H9 (cell line): ENCODE measurements at regions not wholly inside any gene's neighbourhood (a gene's known extent, or its start where the extent isn't known, plus 50 kb on each side); places are given as distances from the start of the nearest gene placed in this dataset.
A peak's percentile ranks its signal among the peaks of the same experiment; 100 is the strongest.

Source experiments
- DNase-seq: peaks from one replicate; pipeline ENCODE4 v3.0.0-alpha.2; 2017
- H2AFZ ChIP-seq: one replicate; pipeline ENCODE4 v1.6.1; 2013; ENCODE audit warnings: mild to moderate bottlenecking, low read length, control low read depth, moderate library complexity
- H2AK5ac ChIP-seq: 2 replicates; pipeline ENCODE4 v1.6.1; 2013; ENCODE audit warnings: low read length, control low read depth, mixed read lengths; ENCODE audit not compliant: insufficient read length
- H2BK120ac ChIP-seq: one replicate; pipeline ENCODE4 v1.6.1; 2013; ENCODE audit warnings: low read depth, mild to moderate bottlenecking, low read length, control low read depth, inconsistent platforms; ENCODE audit not compliant: poor library complexity, severe bottlenecking
- H2BK12ac ChIP-seq: 2 replicates; pipeline ENCODE4 v1.6.1; 2013; ENCODE audit warnings: low read length, control low read depth, mixed read lengths, low read depth; ENCODE audit not compliant: insufficient read length
- H2BK15ac ChIP-seq: 2 replicates; pipeline ENCODE4 v1.6.1; 2013; ENCODE audit warnings: low read depth, low read length, control low read depth
- H2BK20ac ChIP-seq: one replicate; pipeline ENCODE4 v1.6.1; 2013; ENCODE audit warnings: low read depth, mild to moderate bottlenecking, low read length, control low read depth, inconsistent platforms; ENCODE audit not compliant: poor library complexity, severe bottlenecking
- H2BK5ac ChIP-seq: 2 replicates; pipeline ENCODE4 v1.6.1; 2013; ENCODE audit warnings: low read length, control low read depth, mixed read lengths; ENCODE audit not compliant: insufficient read length
- H3K14ac ChIP-seq: 2 replicates; pipeline ENCODE4 v1.6.1; 2013; ENCODE audit warnings: low read length, control low read depth; ENCODE audit not compliant: insufficient read depth
- H3K18ac ChIP-seq: 2 replicates; pipeline ENCODE4 v1.6.1; 2013; ENCODE audit warnings: low read depth, mild to moderate bottlenecking, mixed read lengths, low read length, control low read depth; ENCODE audit not compliant: insufficient read length
- H3K23ac ChIP-seq: 2 replicates; pipeline ENCODE4 v1.6.1; 2013; ENCODE audit warnings: low read length, control low read depth, mixed read lengths, low read depth; ENCODE audit not compliant: insufficient read length
- H3K23me2 ChIP-seq: 2 replicates; pipeline ENCODE4 v1.6.1; 2013; ENCODE audit warnings: low read depth, mild to moderate bottlenecking, mixed read lengths, low read length, control low read depth; ENCODE audit not compliant: insufficient read length, poor library complexity, severe bottlenecking
- H3K27ac ChIP-seq: 2 replicates; pipeline ENCODE4 v1.5.1; 2013; ENCODE audit warnings: low read length, control low read depth, mixed read lengths, low read depth; ENCODE audit not compliant: insufficient read length
- H3K27me3 ChIP-seq: 2 replicates; pipeline ENCODE4 v1.6.1; 2013; ENCODE audit warnings: low read length, control low read depth, inconsistent platforms; ENCODE audit not compliant: insufficient read depth
- H3K4ac ChIP-seq: 2 replicates; pipeline ENCODE4 v1.6.1; 2013; ENCODE audit warnings: low read depth, mild to moderate bottlenecking, control low read depth, inconsistent platforms, low read length, moderate library complexity
- H3K4me1 ChIP-seq: 2 replicates; pipeline ENCODE4 v1.6.1; 2013; ENCODE audit warnings: low read length, control low read depth, inconsistent platforms; ENCODE audit not compliant: insufficient read depth
- H3K4me2 ChIP-seq: 2 replicates; pipeline ENCODE4 v1.6.1; 2013; ENCODE audit warnings: low read length, control low read depth, mixed read lengths; ENCODE audit not compliant: insufficient read length, insufficient read depth
- H3K56ac ChIP-seq: 2 replicates; pipeline ENCODE4 v1.6.1; 2013; ENCODE audit warnings: low read depth, mild to moderate bottlenecking, mixed read lengths, low read length, control low read depth; ENCODE audit not compliant: insufficient read length
- H3K79me1 ChIP-seq: 2 replicates; pipeline ENCODE4 v1.6.1; 2013; ENCODE audit warnings: low read depth, mild to moderate bottlenecking, moderate library complexity, low read length, control low read depth, inconsistent platforms; ENCODE audit not compliant: insufficient read depth, poor library complexity, severe bottlenecking
- H3K79me2 ChIP-seq: 2 replicates; pipeline ENCODE4 v1.6.1; 2013; ENCODE audit warnings: low read length, control low read depth, inconsistent platforms; ENCODE audit not compliant: insufficient read depth
- H3K9ac ChIP-seq: 2 replicates; pipeline ENCODE4 v1.6.1; 2013; ENCODE audit warnings: low read length, control low read depth, mixed read lengths; ENCODE audit not compliant: insufficient read length; ENCODE audit errors: extremely low read depth
- H3K9me3 ChIP-seq: one replicate; pipeline ENCODE4 v1.6.1; 2013; ENCODE audit warnings: low read depth, low read length, inconsistent platforms; ENCODE audit not compliant: control insufficient read depth
- H3T11ph ChIP-seq: one replicate; pipeline ENCODE4 v1.6.1; 2013; ENCODE audit warnings: mild to moderate bottlenecking, low read length, control low read depth, inconsistent platforms
- H4K20me1 ChIP-seq: one replicate; pipeline ENCODE4 v1.6.1; 2013; ENCODE audit not compliant: control insufficient read depth, insufficient read length, insufficient read depth
- H4K5ac ChIP-seq: 2 replicates; pipeline ENCODE4 v1.6.1; 2013; ENCODE audit warnings: low read depth, mild to moderate bottlenecking, mixed read lengths, low read length, control low read depth; ENCODE audit not compliant: insufficient read length
- H4K8ac ChIP-seq: replicated peaks from 2 replicates; pipeline ENCODE4 v1.6.1; 2013; ENCODE audit warnings: low read length, control low read depth, mixed read lengths, low read depth; ENCODE audit not compliant: insufficient read length
- H4K91ac ChIP-seq: 2 replicates; pipeline ENCODE4 v1.6.1; 2013; ENCODE audit warnings: low read depth, mild to moderate bottlenecking, moderate library complexity, mixed read lengths, low read length, control low read depth; ENCODE audit not compliant: insufficient read length
- H3K27ac Mint-ChIP-seq, 3 experiments: 2 replicates in 2 of 3; 3 replicates in 1 of 3; pipeline ENCODE4 v1.8.0; 2020 to 2021; ENCODE audit warnings: mixed read lengths in 3 of 3, mild to moderate bottlenecking in 1 of 3, moderate library complexity in 1 of 3
- H3K27me3 Mint-ChIP-seq: 2 replicates; pipeline ENCODE4 v1.8.0; 2021; ENCODE audit warnings: low read depth, mild to moderate bottlenecking, moderate library complexity, mixed read lengths
- H3K36me3 Mint-ChIP-seq, 3 experiments: 2 replicates in 2 of 3; 3 replicates in 1 of 3; pipeline ENCODE4 v1.8.0; 2020 to 2021; ENCODE audit warnings: low read depth in 3 of 3, mixed read lengths in 3 of 3; ENCODE audit not compliant: insufficient read depth in 1 of 3
- H3K4me1 Mint-ChIP-seq, 2 experiments: 2 replicates each; pipeline ENCODE4 v1.8.0; 2020; ENCODE audit warnings: mixed read lengths in 2 of 2
- H3K4me3 Mint-ChIP-seq, 2 experiments: 2 replicates in 1 of 2; 3 replicates in 1 of 2; pipeline ENCODE4 v1.8.0; 2020 to 2021; ENCODE audit warnings: mild to moderate bottlenecking in 2 of 2, mixed read lengths in 2 of 2, moderate library complexity in 1 of 2
- H3K9me3 Mint-ChIP-seq, 2 experiments: 2 replicates in 1 of 2; 3 replicates in 1 of 2; pipeline ENCODE4 v1.8.0; 2020; ENCODE audit warnings: mild to moderate bottlenecking in 2 of 2, mixed read lengths in 2 of 2, moderate library complexity in 1 of 2
- WGBS: extraction: QIAGEN DNeasy Blood & Tissue Kit; methylation state at CpG from one replicate; pipeline ENCODE4 v1.1.7; 2013; ENCODE audit warnings: missing lambda C conversion rate, low lambda C conversion rate, mixed read lengths; ENCODE audit not compliant: insufficient read length; ENCODE audit errors: extremely low coverage; 5-methylcytosine and 5-hydroxymethylcytosine counted together
- TF ChIP-seq, protein P1 (sequence below): fragments of 200-600 bp; sonication (generic); conservative IDR thresholded peaks from 3 replicates; pipeline ENCODE4 v1.8.0; 2021; ENCODE audit warnings: antibody characterized with exemption, mild to moderate bottlenecking

DNA sequence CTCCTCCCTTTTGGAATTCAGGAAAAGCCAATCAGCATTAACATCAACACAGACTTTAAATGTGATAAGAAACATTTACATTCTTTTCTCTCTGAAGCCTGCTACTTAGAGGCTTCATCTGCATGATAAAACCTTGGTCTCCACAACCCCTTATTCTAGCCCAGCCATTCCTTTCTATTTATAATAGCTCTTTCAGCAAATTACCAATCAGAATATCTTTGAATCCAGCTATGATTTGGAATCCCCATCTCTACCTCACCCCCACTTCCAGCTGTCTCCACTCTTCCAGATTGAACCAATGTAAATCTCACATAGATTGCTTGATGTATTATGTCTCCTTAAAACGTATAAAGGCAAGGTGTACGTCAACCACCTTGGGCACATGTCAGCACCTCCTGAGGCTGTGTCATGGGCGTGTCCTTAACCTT is 139.7 kb downstream of the TUSC7 start:
- no peak overlapping the region for H3K27ac ChIP-seq

More for the DNA sequence above, 139.7 kb downstream of the TUSC7 start:
- no peaks in the 10 kb centered on the region for H3K79me1 ChIP-seq
- no peak overlapping the region for H3K4ac ChIP-seq
- H2BK20ac ChIP-seq = no peak overlapping the region
- no peak overlapping the region for H4K91ac ChIP-seq
- Mint-ChIP-seq H3K36me3 (peaks cover 11 to 26% (median 19%) of the 10 kb centered on the region in 3 experiments), H3K27me3 (no peaks in the 10 kb centered on the region), H3K27ac (peak overlapping the region; percentile 85 to 98 (median 88)), H3K4me1 (peaks cover 56 to 62% of the 10 kb centered on the region in 2 experiments), H3K4me3 (peak overlapping the region; percentile 21 to 62; a peak in 3 of 5 replicates), H3K9me3 (peaks cover 16 to 20% of the 10 kb centered on the region in 2 experiments)
- TF ChIP-seq, protein P1, sequence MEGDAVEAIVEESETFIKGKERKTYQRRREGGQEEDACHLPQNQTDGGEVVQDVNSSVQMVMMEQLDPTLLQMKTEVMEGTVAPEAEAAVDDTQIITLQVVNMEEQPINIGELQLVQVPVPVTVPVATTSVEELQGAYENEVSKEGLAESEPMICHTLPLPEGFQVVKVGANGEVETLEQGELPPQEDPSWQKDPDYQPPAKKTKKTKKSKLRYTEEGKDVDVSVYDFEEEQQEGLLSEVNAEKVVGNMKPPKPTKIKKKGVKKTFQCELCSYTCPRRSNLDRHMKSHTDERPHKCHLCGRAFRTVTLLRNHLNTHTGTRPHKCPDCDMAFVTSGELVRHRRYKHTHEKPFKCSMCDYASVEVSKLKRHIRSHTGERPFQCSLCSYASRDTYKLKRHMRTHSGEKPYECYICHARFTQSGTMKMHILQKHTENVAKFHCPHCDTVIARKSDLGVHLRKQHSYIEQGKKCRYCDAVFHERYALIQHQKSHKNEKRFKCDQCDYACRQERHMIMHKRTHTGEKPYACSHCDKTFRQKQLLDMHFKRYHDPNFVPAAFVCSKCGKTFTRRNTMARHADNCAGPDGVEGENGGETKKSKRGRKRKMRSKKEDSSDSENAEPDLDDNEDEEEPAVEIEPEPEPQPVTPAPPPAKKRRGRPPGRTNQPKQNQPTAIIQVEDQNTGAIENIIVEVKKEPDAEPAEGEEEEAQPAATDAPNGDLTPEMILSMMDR = no peak
- no peak overlapping the region for H4K8ac ChIP-seq
- no peak overlapping the region for H2AK5ac ChIP-seq
- no peak overlapping the region for H3T11ph ChIP-seq
- no peak overlapping the region for H3K56ac ChIP-seq
- no peak overlapping the region for H2BK5ac ChIP-seq
- peaks cover 10% of the 10 kb centered on the region for H3K4me1 ChIP-seq
- no peaks in the 10 kb centered on the region for H3K27me3 ChIP-seq
- no peak overlapping the region for H2BK120ac ChIP-seq
- H2BK12ac ChIP-seq = no peak overlapping the region
- H4K5ac ChIP-seq = no peak overlapping the region
- no peaks in the 10 kb centered on the region for H3K79me2 ChIP-seq
- no peak overlapping the region for H3K18ac ChIP-seq
- H3K23ac ChIP-seq = no peak overlapping the region
- no peak overlapping the region for H3K14ac ChIP-seq
- H3K23me2 ChIP-seq = no peaks in the 10 kb centered on the region
- no peak overlapping the region for H3K4me2 ChIP-seq
- DNase-seq = peak; percentile 49
- no peak overlapping the region for H2AFZ ChIP-seq
- H3K9me3 ChIP-seq = no peaks in the 10 kb centered on the region
- no peak overlapping the region for H2BK15ac ChIP-seq
- H3K9ac ChIP-seq = no peak overlapping the region
- no CpG with 5 or more reads among the region's 3 CpGs for WGBS
- H4K20me1 ChIP-seq = no peaks in the 10 kb centered on the region
